OCI-LY1 (cell line): ENCODE measurements at regions not wholly inside any gene's neighbourhood (a gene's known extent, or its start where the extent isn't known, plus 50 kb on each side); places are given as distances from the start of the nearest gene placed in this dataset.

Source experiments
- CTCF ChIP-seq: fragments of 200-600 bp; sonication (generic), shearing (Covaris generic); IDR thresholded peaks from 2 replicates; pipeline ENCODE4 v1.5.1; 2017; ENCODE audit warnings: mild to moderate bottlenecking, antibody characterized with exemption, low read length, moderate library complexity, mixed read lengths
- EZH2 ChIP-seq: fragments of 200-600 bp; sonication (generic), shearing (Covaris generic); IDR thresholded peaks from 2 replicates; pipeline ENCODE4 v1.8.0; 2017; ENCODE audit warnings: borderline replicate concordance, mixed run types, mild to moderate bottlenecking, antibody characterized with exemption, low read length, moderate library complexity, mixed read lengths

- TF ChIP-seq CTCF (no peak), EZH2 (no peak)
Measured at GRCh38 chr5:154580422-154580821, 102.4 kb upstream of the HAND1 start.
